HCT116 (cell line): ENCODE measurements at regions not wholly inside any gene's neighbourhood (a gene's known extent, or its start where the extent isn't known, plus 50 kb on each side); places are given as distances from the start of the nearest gene placed in this dataset.

Source experiments
- ATAC-seq: fragments of 200-7000 bp; cut with Tn5 transposase; 2 replicates; pipeline ENCODE4 v1.9.1; 2020; ENCODE audit warnings: mild to moderate bottlenecking, moderate library complexity
- BruUV-seq: library from RNA; stranded (reverse); fragments of 400-500 nt; replicated peaks from 2 replicates; lab custom pipeline; 2021; lab: Mats Ljungman, UMichigan
- CTCF ChIA-PET: fragments of 300-600 bp; sonication (Branson Sonifier 250); formaldehyde crosslinking; loops from one replicate; lab custom pipeline; 2021; ENCODE audit warnings: antibody characterized with exemption; lab: Charles Lee
- POLR2A ChIA-PET: fragments of 300-600, 350-600 bp; sonication (Branson Sonifier 250); formaldehyde crosslinking; loops from one replicate; lab custom pipeline; 2021; ENCODE audit warnings: antibody characterized with exemption; lab: Charles Lee
- RAD21 ChIA-PET, 2 experiments: fragments of 300-600 bp; sonication (Branson Sonifier 250); formaldehyde crosslinking; loops; one replicate each; lab custom pipeline; 2023; ENCODE audit warnings: low total read pairs in 2 of 2; ENCODE audit not compliant: uncharacterized antibody in 2 of 2, unreplicated experiment in 2 of 2, low non-redundant PET in 1 of 2; lab: Charles Lee
- DNase-seq: peaks from one replicate; pipeline ENCODE4 v3.0.0-alpha.2; 2010; ENCODE audit warnings: low read depth, low spot score
- H2AFZ ChIP-seq: fragments of 200-600 bp; shearing (Covaris generic), sonication (generic); 2 replicates; pipeline ENCODE4 v1.6.1; 2017; ENCODE audit warnings: low read depth, mixed run types, mixed read lengths, antibody characterized with exemption, low read length; ENCODE audit not compliant: poor library complexity, severe bottlenecking
- H3K27ac ChIP-seq: 2 replicates; pipeline ENCODE4 v1.5.1; 2012; ENCODE audit warnings: low read depth, low read length
- H3K27me3 ChIP-seq: fragments of 200-600 bp; sonication (generic); 2 replicates; pipeline ENCODE4 v1.6.1; 2016; ENCODE audit warnings: mixed run types, low read length, mixed read lengths; ENCODE audit not compliant: insufficient read depth
- H3K36me3 ChIP-seq, 2 experiments: fragments of 200-500 bp in 1 of 2; fragments of 200-600 bp in 1 of 2; sonication (Bioruptor generic) in 1 of 2; sonication (generic) in 1 of 2; 2 replicates each; pipeline versions ENCODE4 v1.5.1 to v1.6.1; 2014 to 2016; ENCODE audit warnings: low read length in 2 of 2, inconsistent platforms in 1 of 2, mixed read lengths in 1 of 2, mixed run types in 1 of 2; ENCODE audit not compliant: insufficient read depth in 2 of 2, control insufficient read depth in 1 of 2
- H3K4me1 ChIP-seq, 2 experiments: fragments of 200-600 bp in 1 of 2; sonication (generic) in 1 of 2; 2 replicates each; pipeline versions ENCODE4 v1.5.1 to v1.6.1; 2012 to 2017; ENCODE audit warnings: low read length in 2 of 2, inconsistent platforms in 1 of 2, mild to moderate bottlenecking in 1 of 2, mixed read lengths in 1 of 2, mixed run types in 1 of 2, moderate library complexity in 1 of 2; ENCODE audit not compliant: insufficient read depth in 2 of 2, control insufficient read depth in 1 of 2
- H3K4me2 ChIP-seq: fragments of 200-600 bp; sonication (generic); 2 replicates; pipeline ENCODE4 v1.6.1; 2017; ENCODE audit warnings: mixed run types, low read length, mixed read lengths
- H3K4me3 ChIP-seq, 2 experiments: fragments of 200-600 bp in 1 of 2; sonication (generic) in 1 of 2; replicated peaks in 1 of 2; 2 replicates each; pipeline ENCODE4 v1.5.1; 2011 to 2016; ENCODE audit warnings: low read length in 2 of 2, control low read depth in 1 of 2, low read depth in 1 of 2, mild to moderate bottlenecking in 1 of 2, mixed read lengths in 1 of 2, mixed run types in 1 of 2
- H3K79me2 ChIP-seq: fragments of 200-600 bp; sonication (generic); 2 replicates; pipeline ENCODE4 v1.6.1; 2017; ENCODE audit warnings: mild to moderate bottlenecking, mixed run types, low read length, moderate library complexity, mixed read lengths; ENCODE audit not compliant: insufficient read depth
- H3K9ac ChIP-seq: fragments of 200-600 bp; sonication (generic); 2 replicates; pipeline ENCODE4 v1.6.1; 2016; ENCODE audit warnings: low read length, mixed read lengths
- H3K9me2 ChIP-seq: fragments of 200-600 bp; sonication (generic), shearing (Covaris generic); 2 replicates; pipeline ENCODE4 v1.6.1; 2017; ENCODE audit warnings: mixed run types, mild to moderate bottlenecking, moderate library complexity; ENCODE audit not compliant: insufficient read depth
- H3K9me3 ChIP-seq, 2 experiments: fragments of 200-500 bp in 1 of 2; fragments of 200-600 bp in 1 of 2; sonication (Bioruptor generic) in 1 of 2; sonication (generic) in 1 of 2; 2 replicates each; pipeline ENCODE4 v1.6.1; 2014 to 2017; ENCODE audit warnings: low read length in 2 of 2, mixed read lengths in 2 of 2, inconsistent platforms in 1 of 2, low read depth in 1 of 2, mild to moderate bottlenecking in 1 of 2, mixed run types in 1 of 2, moderate library complexity in 1 of 2; ENCODE audit not compliant: control insufficient read depth in 1 of 2, insufficient read depth in 1 of 2
- H4K20me1 ChIP-seq: fragments of 200-600 bp; sonication (generic), shearing (Covaris generic); 2 replicates; pipeline ENCODE4 v1.6.1; 2017; ENCODE audit warnings: mixed run types, mild to moderate bottlenecking, moderate library complexity; ENCODE audit not compliant: insufficient read depth
- ATF3 ChIP-seq: IDR thresholded peaks from 2 replicates; pipeline ENCODE4 v1.6.1; 2012
- CEBPB ChIP-seq: IDR thresholded peaks from 2 replicates; pipeline ENCODE4 v1.6.1; 2012; ENCODE audit warnings: low read depth
- CTCF ChIP-seq, 3 experiments: fragments of 200-600 bp in 1 of 3; sonication (generic) in 1 of 3; IDR thresholded peaks in 2 of 3; conservative IDR thresholded peaks in 1 of 3; 2 replicates each; pipeline ENCODE4 v1.5.1; 2012 to 2017; ENCODE audit warnings: low read depth in 2 of 3, low read length in 2 of 3, antibody characterized with exemption in 1 of 3, borderline replicate concordance in 1 of 3, control low read depth in 1 of 3, mild to moderate bottlenecking in 1 of 3, mixed read lengths in 1 of 3, mixed run types in 1 of 3, moderate library complexity in 1 of 3; ENCODE audit not compliant: insufficient read depth in 1 of 3
- EZH2phosphoT487 ChIP-seq: fragments of 200-600 bp; IDR thresholded peaks from 2 replicates; pipeline ENCODE4 v1.6.1; 2018; ENCODE audit warnings: antibody characterized with exemption, borderline replicate concordance
- FOSL1 ChIP-seq: IDR thresholded peaks from 2 replicates; pipeline ENCODE4 v1.6.1; 2012; ENCODE audit warnings: low read depth
- JUND ChIP-seq: IDR thresholded peaks from 2 replicates; pipeline ENCODE4 v1.6.1; 2012
- MAX ChIP-seq: IDR thresholded peaks from 2 replicates; pipeline ENCODE4 v1.6.1; 2012
- POLR2A ChIP-seq: IDR thresholded peaks from 2 replicates; pipeline ENCODE4 v1.7.0; 2011; ENCODE audit warnings: borderline replicate concordance; ENCODE audit not compliant: insufficient read depth, insufficient read length; ENCODE audit errors: extremely low read depth
- POLR2AphosphoS5 ChIP-seq: IDR thresholded peaks from 2 replicates; pipeline ENCODE4 v1.6.1; 2011; ENCODE audit warnings: mild to moderate bottlenecking, low read depth, low read length, moderate library complexity
- REST ChIP-seq: IDR thresholded peaks from 2 replicates; pipeline ENCODE4 v1.6.1; 2012; ENCODE audit warnings: low read depth
- SIN3A ChIP-seq: IDR thresholded peaks from 2 replicates; pipeline ENCODE4 v1.6.1; 2012; ENCODE audit warnings: low read depth
- SP1 ChIP-seq: IDR thresholded peaks from 2 replicates; pipeline ENCODE4 v1.6.1; 2012; ENCODE audit warnings: low read depth
- YY1 ChIP-seq: IDR thresholded peaks from 2 replicates; pipeline ENCODE4 v1.6.1; 2011; ENCODE audit warnings: low read length, low read depth, moderate library complexity, mild to moderate bottlenecking; ENCODE audit not compliant: insufficient replicate concordance; ENCODE audit errors: extremely low read depth
- ZFX ChIP-seq: fragments of 450-650 bp; IDR thresholded peaks from 2 replicates; pipeline ENCODE4 v1.6.1; 2017
- intact Hi-C: fragments of 100-400 bp; cut with micrococcal nuclease; formaldehyde crosslinking; loops from 2 replicates; pipeline ENCODE4 v1.10.0; 2022

- ATAC-seq (no peak), DNase-seq (no peak)
- Histone ChIP-seq H3K27ac (no peak overlapping the region), H3K36me3 (no peaks in the 10 kb centered on the region), H3K4me3 (no peak overlapping the region), H2AFZ (no peak overlapping the region), H3K27me3 (no peaks in the 10 kb centered on the region), H4K20me1 (no peaks in the 10 kb centered on the region), H3K79me2 (no peaks in the 10 kb centered on the region), H3K9ac (no peak overlapping the region), H3K4me1 (no peaks in the 10 kb centered on the region), H3K9me2 (0 out of 2 replicates have a peak, but pooled peaks cover 4% of the 10 kb centered on the region), H3K9me3 (no peaks in the 10 kb centered on the region), H3K4me2 (no peak overlapping the region)
- ChIA-PET CTCF (no interaction called here), POLR2A (no interaction called here), RAD21 (no interaction called here)
- intact Hi-C loops = no loop called here
- no peak for TF ChIP-seq CTCF (IDR thresholded peaks at IDR 0.05 in 2 of 3, conservative IDR thresholded peaks at IDR 0.05 in 1 of 3; ENCODE audit: borderline replicate concordance in 1 of 3, insufficient read depth in 1 of 3, low read depth in 2 of 3, low read length in 2 of 3)
- no peak for TF ChIP-seq ZFX
- TF ChIP-seq FOSL1 = no peak
- no peak for TF ChIP-seq SIN3A
- TF ChIP-seq EZH2phosphoT487 = no peak
- no peak for TF ChIP-seq ATF3
- TF ChIP-seq REST = no peak
- TF ChIP-seq JUND = no peak
- TF ChIP-seq YY1 = no peak
- TF ChIP-seq CEBPB = no peak
- no peak for TF ChIP-seq SP1
- no peak for TF ChIP-seq MAX
- no peak for TF ChIP-seq POLR2A
- TF ChIP-seq POLR2AphosphoS5 = no peak
- no TSS peak for BruUV-seq
Measured at GRCh38 chr2:220424561-220424960, 797.1 kb downstream of the SLC4A3 start.
